Colonic mucosa (tissue), 4 donors: ENCODE measurements at regions not wholly inside any gene's neighbourhood (a gene's known extent, or its start where the extent isn't known, plus 50 kb on each side); places are given as distances from the start of the nearest gene placed in this dataset.

Experiments used
- DNase-seq: peaks from one replicate; pipeline ENCODE4 v3.0.0-alpha.2; 2020
- H3K27ac ChIP-seq: fragments of 200-600 bp; one replicate; pipeline ENCODE4 v1.8.0; 2021
- H3K27me3 ChIP-seq: fragments of 200-600 bp; one replicate; pipeline ENCODE4 v1.8.0; 2021
- H3K36me3 ChIP-seq: fragments of 200-600 bp; one replicate; pipeline ENCODE4 v1.8.0; 2021
- H3K4me1 ChIP-seq: fragments of 200-600 bp; one replicate; pipeline ENCODE4 v1.8.0; 2021; ENCODE audit warnings: mild to moderate bottlenecking
- H3K4me3 ChIP-seq: fragments of 200-600 bp; one replicate; pipeline ENCODE4 v1.8.0; 2021
- H3K9ac ChIP-seq, 2 donors: one replicate each; pipeline ENCODE4 v1.7.0; 2013; ENCODE audit warnings: control low read depth in 2 of 2, low read depth in 2 of 2, low read length in 2 of 2
- H3K9me3 ChIP-seq: fragments of 200-600 bp; one replicate; pipeline ENCODE4 v1.8.0; 2021
- CTCF ChIP-seq: fragments of 200-600 bp; IDR thresholded peaks from one replicate; pipeline ENCODE4 v1.8.0; 2022; ENCODE audit warnings: antibody characterized with exemption, mild to moderate bottlenecking
- intact Hi-C: fragments of 100-400 bp; cut with DNase I; formaldehyde crosslinking; loops from one replicate; pipeline ENCODE4 v1.14.1; 2022
- donor health status: healthy.
- donor health status: DM: no; HTN: no; CAD: no.
- donor health status: DM: no; HTN: no; CAD: no.

GRCh38 chr16:65618931-65619330 is 497.1 kb upstream of the CDH11 start:
- DNase-seq, result no peak
- Histone ChIP-seq H3K27ac (no peak overlapping the region), H3K27me3 (no peaks in the 10 kb centered on the region), H3K4me1 (no peaks in the 10 kb centered on the region), H3K4me3 (no peak overlapping the region), H3K9me3 (no peaks in the 10 kb centered on the region), H3K9ac (no peak overlapping the region), H3K36me3 (no peaks in the 10 kb centered on the region)
- intact Hi-C loops, result no loop called here
- no peak for TF ChIP-seq CTCF

GRCh38 chr16:65618333-65618732 is 496.5 kb upstream of the CDH11 start:
- H3K4me3 ChIP-seq, result no peak overlapping the region

GRCh38 chr16:65617421-65617820 is 495.6 kb upstream of the CDH11 start:
- no peaks in the 10 kb centered on the region for H3K27me3 ChIP-seq
- intact Hi-C loops, result no loop called here
- H3K4me3 ChIP-seq, result no peak overlapping the region
- no peaks in the 10 kb centered on the region for H3K9me3 ChIP-seq
- H3K36me3 ChIP-seq, result no peaks in the 10 kb centered on the region
- TF ChIP-seq CTCF, result no peak
- no peak for DNase-seq
- H3K4me1 ChIP-seq, result no peaks in the 10 kb centered on the region
- no peak overlapping the region for H3K27ac ChIP-seq
- H3K9ac ChIP-seq, result no peak overlapping the region

More at GRCh38 chr16:65618333-65618732, 496.5 kb upstream of the CDH11 start:
- H3K9ac ChIP-seq, result no peak overlapping the region
- no peak for DNase-seq
- H3K27me3 ChIP-seq, result no peaks in the 10 kb centered on the region
- no peaks in the 10 kb centered on the region for H3K4me1 ChIP-seq
- intact Hi-C loops, result no loop called here
- no peaks in the 10 kb centered on the region for H3K36me3 ChIP-seq
- no peak for TF ChIP-seq CTCF
- no peaks in the 10 kb centered on the region for H3K9me3 ChIP-seq
- no peak overlapping the region for H3K27ac ChIP-seq

GRCh38 chr16:65608455-65608854 is 486.6 kb upstream of the CDH11 start:
- TF ChIP-seq CTCF, result no peak
- intact Hi-C loops, result no loop called here
- no peak overlapping the region for H3K9ac ChIP-seq
- no peaks in the 10 kb centered on the region for H3K36me3 ChIP-seq
- no peaks in the 10 kb centered on the region for H3K4me1 ChIP-seq
- no peaks in the 10 kb centered on the region for H3K27me3 ChIP-seq
- no peak overlapping the region for H3K27ac ChIP-seq
- H3K4me3 ChIP-seq, result no peak overlapping the region
- no peak for DNase-seq
- H3K9me3 ChIP-seq, result no peaks in the 10 kb centered on the region

- no peaks in the 10 kb centered on the region for H3K4me1 ChIP-seq
- H3K9me3 ChIP-seq, result no peaks in the 10 kb centered on the region
- H3K4me3 ChIP-seq, result no peak overlapping the region
- TF ChIP-seq CTCF, result no peak
- no peaks in the 10 kb centered on the region for H3K36me3 ChIP-seq
- DNase-seq, result no peak
- no peak overlapping the region for H3K27ac ChIP-seq
- H3K27me3 ChIP-seq, result no peaks in the 10 kb centered on the region
- no peak overlapping the region for H3K9ac ChIP-seq
- intact Hi-C loops, result no loop called here
These were observed 482.9 kb upstream of the CDH11 start for GRCh38 chr16:65604771-65605170.

GRCh38 chr16:65601781-65602180 is 479.9 kb upstream of the CDH11 start:
- H3K9ac ChIP-seq, result no peak overlapping the region
- DNase-seq, result no peak
- H3K27ac ChIP-seq, result no peak overlapping the region
- intact Hi-C loops, result no loop called here
- no peak overlapping the region for H3K4me3 ChIP-seq
- no peak for TF ChIP-seq CTCF
- no peaks in the 10 kb centered on the region for H3K4me1 ChIP-seq
- no peaks in the 10 kb centered on the region for H3K36me3 ChIP-seq
- H3K9me3 ChIP-seq, result no peaks in the 10 kb centered on the region
- H3K27me3 ChIP-seq, result no peaks in the 10 kb centered on the region
